GM18868 (cell line): ENCODE measurements at regions not wholly inside any gene's neighbourhood (a gene's known extent, or its start where the extent isn't known, plus 50 kb on each side); places are given as distances from the start of the nearest gene placed in this dataset.

Experiments
- ATAC-seq: cut with Tn5 transposase; IDR thresholded peaks from one replicate; pipeline ENCODE4 v1.9.1; 2021; ENCODE audit warnings: mild to moderate bottlenecking, moderate library complexity; ENCODE audit not compliant: unreplicated experiment

GRCh38 chr5:174356536-174356935 is 311.0 kb downstream of the NSG2 start:
- no peak for ATAC-seq

- no peak for ATAC-seq
Measured at GRCh38 chr5:174358276-174358675, 312.8 kb downstream of the NSG2 start.

GRCh38 chr5:174359071-174359470 is 313.6 kb downstream of the NSG2 start:
- no peak for ATAC-seq

GRCh38 chr5:174362514-174362913 is 317.0 kb downstream of the NSG2 start:
- ATAC-seq, result no peak

GRCh38 chr5:174363934-174364333 is 318.4 kb downstream of the NSG2 start:
- ATAC-seq, result no peak

- no peak for ATAC-seq
Measured at GRCh38 chr5:174364676-174365075, 319.2 kb downstream of the NSG2 start.

- no peak for ATAC-seq
Measured at GRCh38 chr5:174371600-174372094, 326.1 kb downstream of the NSG2 start.

- ATAC-seq, result no peak
Measured at GRCh38 chr5:174374206-174374605, 328.7 kb downstream of the NSG2 start.

GRCh38 chr5:174376056-174376455 is 330.6 kb downstream of the NSG2 start:
- ATAC-seq, result no peak

- ATAC-seq, result no peak
Measured at GRCh38 chr5:174376726-174377373, 331.3 kb downstream of the NSG2 start.

GRCh38 chr5:174378121-174378874 is 332.8 kb downstream of the NSG2 start:
- ATAC-seq, result no peak

GRCh38 chr5:174380311-174380710 is 334.8 kb downstream of the NSG2 start:
- ATAC-seq, result no peak

- no peak for ATAC-seq
Measured at GRCh38 chr5:174381241-174381640, 335.7 kb downstream of the NSG2 start.

- no peak for ATAC-seq
Measured at GRCh38 chr5:174383210-174384167, 338.0 kb downstream of the NSG2 start.

- ATAC-seq, result no peak
Measured at GRCh38 chr5:174384509-174384947, 339.0 kb downstream of the NSG2 start.

GRCh38 chr5:174386306-174386705 is 338.1 kb upstream of the MSX2 start:
- no peak for ATAC-seq

GRCh38 chr5:174386846-174387245 is 337.5 kb upstream of the MSX2 start:
- ATAC-seq, result no peak

- ATAC-seq, result no peak
Measured at GRCh38 chr5:174387448-174387847, 336.9 kb upstream of the MSX2 start.

- no peak for ATAC-seq
Measured at GRCh38 chr5:174392892-174393291, 331.5 kb upstream of the MSX2 start.

- no peak for ATAC-seq
Measured at GRCh38 chr5:174396541-174396940, 327.8 kb upstream of the MSX2 start.

GRCh38 chr5:174397206-174397605 is 327.2 kb upstream of the MSX2 start:
- ATAC-seq, result no peak
